NCI-H1048 (cell line): ENCODE measurements at regions not wholly inside any gene's neighbourhood (a gene's known extent, or its start where the extent isn't known, plus 50 kb on each side); places are given as distances from the start of the nearest gene placed in this dataset.
"Not testable (repeated sequence)": the region's sequence is repeated elsewhere in the genome, so short reads cannot be mapped to it uniquely, and the experiment has no call there.

ENCODE experiments used
- DNase-seq: peaks from one replicate; lab custom pipeline; 2025; lab: John Stamatoyannopoulos, UW

DNA sequence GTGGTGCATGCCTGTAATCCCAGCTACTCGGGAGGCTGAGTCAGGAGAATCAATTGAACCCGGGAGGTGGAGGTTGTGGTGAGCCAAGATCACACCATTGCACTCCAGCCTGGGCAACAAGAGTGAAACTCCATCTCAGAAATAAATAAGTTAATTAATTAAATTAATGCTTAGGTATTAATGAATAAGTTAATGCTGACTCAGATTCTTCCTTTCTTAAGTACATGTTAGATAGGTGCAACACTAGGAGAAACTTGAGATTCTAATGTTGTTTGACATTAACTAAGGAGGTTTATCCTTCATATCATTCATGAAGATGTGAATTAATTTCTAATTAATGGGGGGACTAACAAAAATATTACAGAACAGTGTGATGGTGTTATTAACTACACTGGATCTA, 812.6 kb upstream of the SPRY2 start:
- no peak for DNase-seq

DNA sequence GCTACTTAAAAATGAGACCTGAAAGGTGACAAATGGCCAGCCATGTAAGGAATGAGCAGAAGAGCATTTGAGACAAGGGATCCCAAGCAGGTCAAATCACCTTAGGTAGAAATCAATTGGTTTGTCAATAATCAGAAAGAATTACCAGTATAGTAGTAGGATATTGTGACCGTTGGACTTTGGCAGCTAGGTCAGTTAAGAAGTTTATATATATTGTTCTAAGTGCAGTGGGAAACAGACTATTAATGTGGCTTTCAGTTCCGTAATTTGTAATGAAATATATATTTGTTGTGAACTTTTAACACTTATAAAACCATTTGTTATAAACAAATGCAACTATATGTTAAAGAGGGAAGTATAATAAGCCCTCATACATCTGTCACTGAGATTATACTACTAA, 807.9 kb upstream of the SPRY2 start:
- no peak for DNase-seq

DNA sequence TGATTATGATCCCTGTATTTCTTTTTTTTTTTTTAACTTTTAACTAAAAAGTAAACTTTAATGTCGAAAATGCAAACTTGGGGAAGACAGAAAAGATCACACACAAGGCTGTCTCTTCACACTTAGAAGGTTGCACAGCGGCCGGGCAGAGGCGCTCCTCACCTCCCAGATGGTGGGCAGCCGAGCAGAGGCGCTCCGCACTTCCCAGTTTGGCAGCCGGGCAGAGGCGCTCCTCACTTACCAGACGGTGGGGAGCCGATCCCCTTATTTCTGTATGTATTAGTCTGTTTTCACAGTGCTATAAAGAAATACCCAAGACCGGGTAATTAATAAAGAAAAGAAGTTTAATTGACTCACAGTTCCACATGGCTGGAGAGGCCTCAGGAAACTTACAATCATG, 805.6 kb upstream of the SPRY2 start:
- DNase-seq: not testable (repeated sequence)

DNA sequence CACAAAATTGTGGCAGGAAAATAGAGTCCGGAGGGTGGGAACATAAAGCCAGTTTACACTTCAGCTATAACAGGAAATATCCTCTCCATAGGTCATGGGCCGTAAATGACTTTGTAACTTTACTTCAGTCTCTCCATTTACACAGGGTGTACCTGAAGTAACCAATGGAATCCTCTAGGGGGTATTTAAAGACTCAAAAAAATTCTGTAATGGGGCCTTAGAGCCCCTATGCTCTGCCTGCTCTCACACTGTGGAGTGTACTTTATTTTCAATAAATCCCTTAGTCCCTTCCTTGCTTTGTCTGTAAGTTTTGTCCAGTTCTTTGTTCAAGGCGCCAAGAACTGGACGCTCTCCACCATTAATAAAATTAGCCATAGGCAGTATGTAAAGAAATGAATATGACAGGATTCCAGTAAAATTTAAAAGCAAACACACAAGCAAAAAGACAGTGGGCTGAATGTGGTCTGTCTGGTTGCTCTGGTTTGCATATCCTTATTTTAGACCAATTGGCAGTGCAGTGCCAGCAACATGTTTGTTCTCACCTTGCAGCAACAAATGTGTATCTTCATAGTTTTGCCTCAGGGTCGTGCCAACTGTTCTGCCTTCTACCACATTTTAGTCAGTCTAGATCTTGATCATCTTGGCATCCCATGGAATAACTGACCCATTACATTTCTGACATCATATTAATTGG, 801.5 kb upstream of the SPRY2 start:
- DNase-seq: no peak

DNA sequence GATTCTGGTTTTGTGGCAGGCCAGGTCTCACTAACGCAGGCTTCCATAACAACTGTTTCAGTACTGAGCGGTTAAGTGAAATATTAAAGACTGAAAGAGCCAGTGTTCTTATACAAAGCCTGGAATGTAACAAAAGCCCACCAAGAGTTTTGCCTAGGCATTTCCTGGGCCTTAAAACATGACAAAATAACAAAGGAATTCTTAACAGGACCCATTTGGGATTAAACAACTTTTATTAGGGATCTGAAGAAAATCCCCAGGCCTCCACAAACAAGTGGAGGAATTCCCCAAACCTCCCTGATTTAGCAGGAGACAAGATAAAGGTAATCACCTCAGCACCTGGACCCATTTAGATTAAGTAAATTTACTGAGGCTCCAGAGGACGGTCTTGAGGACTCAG, 799.7 kb upstream of the SPRY2 start:
- no peak for DNase-seq

DNA sequence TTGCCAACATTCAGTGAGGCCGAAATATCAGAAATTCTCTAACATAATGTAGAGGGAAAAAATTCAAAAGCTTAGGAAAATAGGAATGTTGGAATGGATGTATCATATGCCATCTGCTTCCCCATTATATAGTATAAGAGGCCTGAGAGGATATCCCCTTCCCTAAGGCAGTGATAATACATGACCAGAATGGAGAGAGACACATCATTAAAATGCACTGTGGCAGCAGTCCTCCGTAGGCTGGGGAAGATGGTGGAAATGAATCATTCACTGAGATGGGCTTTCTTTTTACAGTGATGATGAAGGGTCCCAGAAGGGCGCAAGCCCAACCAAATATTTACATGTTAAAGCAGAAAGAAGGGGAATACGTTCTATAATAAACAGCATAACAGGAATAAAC, 799.1 kb upstream of the SPRY2 start:
- no peak for DNase-seq

DNA sequence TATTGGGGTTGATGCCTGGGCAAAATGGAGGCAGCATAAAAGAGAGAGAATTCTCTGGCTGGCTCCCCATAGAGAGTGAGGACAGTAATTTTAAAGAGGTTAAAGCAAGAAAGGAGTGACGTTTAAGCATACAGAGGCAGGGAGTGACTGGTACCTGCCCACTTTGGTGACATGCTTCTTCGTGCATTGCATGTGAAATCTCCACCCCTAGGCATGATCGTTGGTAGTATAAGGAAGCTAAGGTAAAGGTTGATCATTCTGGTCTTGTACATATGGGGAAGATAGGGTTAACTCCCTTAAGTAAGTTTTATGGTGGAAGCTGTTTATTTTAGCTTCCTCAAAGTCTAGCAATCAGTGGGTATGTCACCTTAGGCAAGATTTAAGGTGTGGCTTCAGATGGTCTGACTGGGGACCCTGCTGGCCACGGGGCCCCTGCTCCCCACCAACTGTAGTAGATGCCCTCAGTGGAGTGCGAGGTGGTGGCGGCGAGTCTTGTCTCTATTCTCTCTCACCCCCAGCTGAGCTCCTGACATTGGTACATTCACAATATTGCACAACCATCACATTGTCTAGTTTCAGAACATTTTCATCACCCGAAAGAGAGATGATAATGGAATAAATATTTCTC, 797.5 kb upstream of the SPRY2 start:
- no peak for DNase-seq

DNA sequence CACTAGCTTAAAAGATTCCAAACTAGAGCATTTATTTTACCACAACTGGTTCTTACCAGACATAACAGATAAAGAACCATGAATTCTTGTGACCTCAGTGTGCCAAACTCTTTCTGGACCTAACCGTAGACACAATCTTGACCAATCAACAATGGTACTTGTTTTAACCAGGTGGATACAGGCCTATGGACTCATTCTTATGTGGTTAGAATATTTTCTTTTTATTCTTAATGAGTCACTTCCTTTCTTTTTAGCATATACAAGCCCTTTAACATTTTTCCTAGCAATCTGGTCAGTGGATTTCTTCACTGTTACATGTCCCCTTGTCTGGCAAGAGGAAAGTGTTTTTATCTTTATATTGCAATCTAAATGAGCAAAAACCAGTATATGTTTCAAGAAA, 792.1 kb upstream of the SPRY2 start:
- DNase-seq: no peak

DNA sequence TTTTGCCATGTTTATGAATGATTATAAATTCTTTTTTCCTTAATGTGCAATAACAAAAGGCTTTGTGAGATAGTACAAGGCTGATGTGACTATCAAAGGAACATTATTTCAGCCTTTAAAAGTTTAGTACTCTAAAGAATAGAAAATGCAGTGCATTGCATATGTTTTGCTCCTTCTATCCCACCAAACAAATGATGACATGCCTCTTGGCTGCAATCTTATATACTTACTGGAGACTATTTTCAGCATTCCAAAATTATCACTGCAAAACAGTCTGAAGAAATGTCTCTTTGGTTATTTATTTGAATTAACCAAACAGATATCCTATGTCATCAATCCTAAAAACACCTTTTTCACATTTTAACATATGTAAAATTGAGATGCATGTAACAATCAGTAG, 776.5 kb upstream of the SPRY2 start:
- no peak for DNase-seq

DNA sequence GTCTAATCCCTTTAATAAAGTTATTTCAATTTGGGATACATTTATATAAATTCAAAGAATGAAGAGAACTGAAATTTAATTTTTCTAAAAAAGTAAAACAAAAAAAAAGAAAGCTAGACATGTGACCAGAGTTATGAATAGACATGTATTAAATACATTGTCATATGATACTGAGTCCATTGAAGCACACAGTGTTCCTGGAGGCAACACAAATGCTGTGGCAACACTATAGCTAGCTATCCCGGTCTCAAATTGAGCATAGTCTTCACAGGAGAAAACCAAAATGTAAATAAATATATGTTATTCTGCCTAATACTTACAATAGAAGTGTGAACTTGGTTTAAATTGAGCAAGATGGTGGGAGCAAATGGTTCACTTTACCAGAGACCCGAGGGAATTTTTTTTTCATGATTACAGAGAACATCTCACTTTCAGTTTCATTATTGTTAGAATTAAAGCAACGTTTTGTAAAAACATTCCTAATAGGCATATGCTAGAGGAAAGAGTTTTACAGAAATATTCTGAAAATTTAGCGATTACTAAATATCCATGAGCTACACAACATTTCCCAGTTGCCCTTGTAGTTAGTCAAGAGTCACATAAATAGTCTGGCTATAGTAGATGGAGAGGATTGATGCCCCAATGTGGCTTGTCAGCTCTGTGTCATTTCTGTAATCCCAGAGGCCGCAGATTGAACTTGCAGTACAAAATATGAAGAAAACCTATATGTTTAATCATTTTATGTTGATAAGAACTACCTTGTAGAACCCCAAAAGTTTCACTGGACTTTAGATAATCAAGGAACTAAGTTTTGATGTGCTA, 775.7 kb upstream of the SPRY2 start:
- DNase-seq: no peak

DNA sequence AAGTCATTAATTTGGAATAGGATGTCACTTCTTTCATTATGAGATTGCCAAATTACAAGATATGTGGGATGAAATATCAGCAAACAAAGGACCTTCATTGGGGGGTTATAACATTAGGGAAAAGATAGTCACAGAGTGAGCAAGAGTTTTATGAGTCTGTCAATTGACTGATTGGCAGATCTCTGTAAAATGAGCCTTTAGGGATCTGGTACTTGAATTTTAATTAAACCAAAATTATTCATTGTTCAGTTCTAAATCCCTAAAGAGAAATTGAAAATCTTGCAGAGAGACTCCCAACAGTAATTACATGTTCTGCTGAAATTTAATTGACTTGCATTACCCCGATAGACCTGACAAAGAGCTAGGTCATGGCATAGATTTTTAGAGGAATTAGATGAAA, 768.1 kb upstream of the SPRY2 start:
- DNase-seq: no peak

DNA sequence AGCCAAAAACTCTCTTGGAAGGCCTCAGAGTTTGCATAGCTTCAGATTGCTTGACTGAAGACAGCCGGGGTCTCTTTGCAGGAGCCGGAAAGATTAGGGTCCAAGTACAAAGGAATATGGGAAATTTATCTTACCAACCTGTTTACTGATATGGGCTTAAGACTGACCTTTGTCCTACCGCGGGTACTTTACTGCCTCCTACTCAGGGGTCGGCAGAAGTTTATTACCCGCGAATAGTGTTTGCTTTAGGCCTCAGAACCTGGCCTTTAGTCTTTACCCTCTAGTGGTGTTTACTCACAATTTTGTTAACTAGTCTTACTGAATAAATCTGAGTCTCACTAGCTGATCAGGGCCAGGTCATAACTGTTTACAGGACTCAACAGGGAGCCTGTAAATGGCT, 765.4 kb upstream of the SPRY2 start:
- DNase-seq: no peak

DNA sequence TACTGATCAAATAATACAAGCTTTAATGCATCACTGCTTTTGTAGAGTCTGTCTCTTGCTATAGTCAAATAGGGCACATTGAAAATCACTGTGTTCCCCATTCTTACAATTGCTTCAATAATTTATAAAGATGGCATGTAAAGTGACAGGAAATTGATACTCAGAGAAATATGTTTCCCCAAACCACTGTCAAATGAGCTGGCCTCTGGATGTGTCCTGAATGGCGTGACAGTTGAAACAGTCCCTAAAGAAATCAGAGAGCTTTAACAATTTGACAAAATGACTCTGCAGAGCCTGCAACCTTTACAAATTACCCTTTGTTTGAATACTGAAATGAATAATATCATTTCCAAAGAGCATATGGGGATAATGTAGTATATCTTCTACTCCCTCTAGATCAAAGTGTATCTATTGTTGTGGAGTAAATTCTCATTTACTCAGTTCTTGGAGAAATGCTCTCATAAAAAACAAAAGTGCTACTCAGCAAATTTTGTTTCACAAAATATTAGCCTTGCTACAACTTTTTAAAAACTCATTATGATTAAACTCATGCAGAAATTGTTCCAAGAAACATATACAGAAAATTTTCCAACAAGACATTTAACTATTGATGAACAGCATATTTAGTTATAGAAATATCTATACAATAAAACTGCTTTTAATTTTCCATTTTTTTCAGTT, 763.2 kb upstream of the SPRY2 start:
- DNase-seq: no peak

DNA sequence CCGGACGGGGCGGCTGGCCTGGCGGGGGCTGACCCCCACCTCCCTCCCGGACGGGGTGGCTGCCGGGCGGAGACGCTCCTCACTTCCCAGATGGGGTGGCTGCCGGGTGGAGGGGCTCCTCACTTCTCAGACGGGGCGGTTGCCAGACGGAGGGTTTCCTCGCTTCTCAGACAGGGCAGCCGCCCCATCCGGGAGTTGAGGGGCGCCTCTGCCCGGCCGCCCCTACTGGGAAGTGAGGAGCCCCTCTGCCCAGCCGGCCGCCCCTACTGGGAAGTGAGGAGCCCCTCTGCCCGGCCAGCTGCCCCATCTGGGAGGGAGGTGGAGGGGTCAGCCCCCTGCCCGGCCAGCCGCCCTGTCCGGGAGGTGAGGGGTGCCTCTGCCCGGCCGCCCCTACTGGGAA, 761.1 kb upstream of the SPRY2 start:
- DNase-seq: not testable (repeated sequence)

DNA sequence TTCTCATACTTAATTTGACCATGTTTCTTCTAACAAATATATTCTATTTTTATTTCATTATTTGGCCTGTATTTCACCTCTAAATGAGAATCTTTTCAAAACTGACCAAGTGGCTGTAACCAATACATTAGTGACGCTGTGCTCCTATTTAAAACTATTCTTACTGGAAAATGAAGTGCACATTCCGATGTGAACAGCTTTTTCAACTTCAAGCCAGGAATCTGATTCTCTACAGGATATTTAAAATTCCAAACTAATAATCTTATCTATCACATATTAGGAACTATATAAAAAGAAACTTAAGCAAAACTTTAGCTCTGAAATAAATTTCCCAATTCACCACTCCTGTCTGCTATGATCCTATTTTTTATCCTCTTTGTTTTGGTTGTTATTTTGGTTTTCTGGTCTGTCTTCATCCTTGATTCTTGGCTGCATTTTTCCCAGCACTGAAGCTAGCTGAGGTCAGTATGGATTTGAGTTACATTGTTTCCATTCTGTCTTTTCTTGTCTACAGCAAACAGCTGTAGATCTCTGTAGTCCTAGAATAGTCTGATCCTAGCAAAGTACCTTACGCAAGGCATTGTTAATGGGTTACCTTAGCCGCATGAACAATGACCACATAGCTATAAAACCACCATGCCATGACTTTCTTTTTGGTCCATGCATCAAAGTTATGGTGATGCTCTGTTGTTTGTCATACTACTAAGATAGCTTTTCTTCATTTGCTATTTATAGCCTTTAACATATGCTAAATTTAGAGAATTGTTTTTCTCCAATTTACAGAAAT, 748.6 kb upstream of the SPRY2 start:
- no peak for DNase-seq

DNA sequence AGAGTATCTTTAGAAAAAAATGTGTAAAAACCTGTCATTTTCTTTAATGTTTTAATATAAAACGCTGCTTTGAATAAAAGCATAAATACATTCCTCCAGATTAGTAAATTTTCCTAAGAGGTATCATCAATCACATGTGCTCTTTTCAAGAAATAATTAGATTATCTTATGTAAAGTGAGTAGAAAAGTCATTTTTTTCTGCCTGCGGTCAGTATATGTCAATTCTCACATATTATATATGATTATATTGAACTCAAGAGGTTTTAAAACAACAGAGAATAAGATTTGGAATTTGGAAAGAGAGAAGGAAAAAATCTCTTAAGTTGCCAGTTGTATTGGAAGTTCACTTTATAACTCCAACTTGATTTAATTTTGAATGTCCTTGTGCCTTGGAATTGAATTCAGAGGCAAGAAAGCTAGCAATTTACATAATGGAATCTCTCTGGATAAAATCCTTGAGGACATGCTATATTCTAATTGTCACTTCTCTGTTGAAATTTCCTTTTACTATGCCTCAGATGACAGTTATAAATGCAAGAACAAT, 740.1 kb upstream of the SPRY2 start:
- no peak for DNase-seq

DNA sequence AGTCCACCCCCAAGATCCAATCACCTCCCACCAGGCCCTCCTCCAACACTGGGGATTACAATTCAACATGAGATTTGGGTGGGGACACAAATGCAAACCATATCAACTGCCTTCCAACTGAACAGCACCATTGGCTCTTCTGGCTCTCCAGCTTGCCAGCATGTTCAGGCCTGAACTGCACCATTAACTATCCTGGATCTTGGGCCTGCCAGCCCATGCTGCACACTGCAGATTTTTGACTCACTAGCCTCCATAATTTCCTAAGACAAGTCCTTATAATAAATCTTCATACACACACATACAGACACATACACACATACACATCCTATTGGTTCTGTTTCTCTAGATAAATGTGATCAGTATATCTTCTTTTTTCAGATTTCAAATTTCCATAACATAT, 737.1 kb upstream of the SPRY2 start:
- no peak for DNase-seq

DNA sequence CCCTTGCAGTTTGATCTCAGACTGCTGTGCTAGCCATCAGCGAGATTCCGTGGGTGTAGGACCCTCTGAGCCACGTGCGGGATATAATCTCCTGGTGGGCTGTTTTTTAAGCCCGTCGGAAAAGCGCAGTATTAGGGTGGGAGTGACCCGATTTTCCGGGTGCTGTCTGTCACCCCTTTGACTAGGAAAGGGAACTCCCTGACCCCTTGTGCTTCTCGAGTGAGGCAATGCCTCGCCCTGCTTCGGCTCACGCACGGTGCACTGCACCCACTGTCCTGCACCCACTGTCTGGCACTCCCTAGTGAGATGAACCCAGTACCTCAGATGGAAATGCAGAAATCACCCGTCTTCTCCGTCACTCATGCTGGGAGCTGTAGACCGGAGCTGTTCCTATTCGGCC, 728.9 kb upstream of the SPRY2 start:
- not testable (repeated sequence) for DNase-seq

DNA sequence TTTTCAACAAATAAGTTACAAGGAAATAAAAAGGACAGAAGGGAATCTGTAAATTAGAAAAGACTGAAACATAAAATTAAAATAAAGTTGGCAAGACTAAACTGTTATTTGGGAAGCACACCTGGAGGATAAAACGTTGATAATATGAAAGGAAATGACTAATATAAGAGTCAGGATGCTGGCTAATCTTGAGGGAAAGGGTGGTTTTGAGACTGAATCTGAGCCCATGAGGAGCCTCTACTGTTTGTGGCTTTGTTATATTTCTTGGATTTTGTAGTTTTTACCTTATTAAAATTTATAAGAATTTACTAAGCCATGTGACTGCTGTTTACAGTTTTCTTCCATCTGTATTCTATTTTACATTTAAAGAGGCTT, 718.0 kb upstream of the SPRY2 start:
- DNase-seq: no peak

DNA sequence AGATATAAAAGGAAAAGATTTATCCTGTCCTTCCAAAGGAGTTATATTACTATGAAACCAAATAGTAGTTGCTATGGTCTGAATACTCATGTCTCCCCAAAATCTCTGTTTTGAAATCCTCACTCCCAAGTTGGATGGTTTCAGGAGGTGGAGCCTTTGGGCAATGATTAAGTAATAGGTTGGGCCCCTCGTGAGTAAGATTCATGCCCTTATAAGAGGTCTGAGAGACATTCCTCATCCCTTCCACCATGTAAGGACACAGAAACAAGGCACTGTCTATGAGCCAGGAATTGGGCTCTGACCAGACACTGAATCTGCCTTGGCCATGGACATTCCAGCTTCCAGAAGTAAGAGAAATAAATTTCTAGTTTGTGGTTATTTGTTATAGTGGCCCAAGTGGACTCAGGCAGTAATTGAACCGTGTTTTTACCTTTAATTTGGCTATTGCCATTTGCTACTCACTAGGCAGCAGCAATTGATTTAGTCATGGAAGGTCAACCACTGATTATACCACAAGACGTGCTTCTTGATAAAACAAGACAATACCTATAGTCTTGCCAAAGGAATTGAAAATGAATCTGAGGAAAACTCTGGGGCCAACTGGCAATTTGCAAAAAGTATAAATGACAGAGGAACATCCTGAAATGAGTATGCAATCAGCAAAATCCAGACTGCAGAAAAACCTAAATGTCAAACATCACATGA, 717.4 kb upstream of the SPRY2 start:
- no peak for DNase-seq

DNA sequence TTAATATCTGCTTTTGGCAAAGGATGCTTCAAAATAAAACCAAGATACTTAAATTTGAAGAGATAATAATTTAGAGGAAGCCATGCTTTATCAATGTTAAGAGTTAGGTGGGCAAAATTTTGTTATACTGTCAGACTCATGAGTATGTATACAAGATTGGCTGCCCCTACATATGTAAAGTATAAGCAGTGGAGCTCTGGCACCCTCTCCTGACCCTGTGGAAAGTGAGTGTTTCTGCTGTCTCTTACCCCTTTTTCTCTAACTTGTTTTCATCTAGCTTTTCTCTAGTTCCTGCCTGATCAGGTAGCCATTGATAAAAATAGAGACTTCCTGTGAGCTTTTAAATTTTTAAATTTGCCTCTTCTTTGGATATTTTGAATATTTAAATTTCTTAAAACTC, 710.9 kb upstream of the SPRY2 start:
- DNase-seq: no peak
